ENCODE measurements at regions not wholly inside any gene's neighbourhood (a gene's known extent, or its start where the extent isn't known, plus 50 kb on each side); places are given as distances from the start of the nearest gene placed in this dataset.

DNA sequence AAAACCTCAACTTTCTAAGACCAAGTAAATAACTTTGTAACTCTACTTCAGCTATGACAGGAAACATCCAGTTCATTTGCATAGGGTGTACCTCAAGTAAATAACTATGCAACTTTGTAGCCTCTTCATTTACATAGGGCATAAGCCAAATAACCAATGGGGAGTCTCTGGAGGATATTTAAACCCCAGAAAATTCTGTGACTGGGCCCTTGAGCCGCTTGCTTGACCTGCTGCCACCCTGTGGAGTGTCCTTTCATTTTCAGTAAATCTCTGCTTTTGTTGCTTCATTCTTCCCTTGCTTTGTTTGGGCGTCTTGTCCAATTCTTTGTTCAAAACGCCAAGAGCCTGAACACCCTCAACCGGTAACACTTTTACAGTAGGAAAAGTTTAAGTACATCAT lies 1112.7 kb upstream of the NRXN1 start:
- H3K4me1 ChIP-seq, result no peaks in the 10 kb centered on the region
- H3K27me3 ChIP-seq, result no peaks in the 10 kb centered on the region
- no peak overlapping the region for H3K4me3 ChIP-seq
- H3K27ac ChIP-seq, result no peak overlapping the region
- no peaks in the 10 kb centered on the region for H3K36me3 ChIP-seq
- DNase-seq, result no peak
- H3K9me3 ChIP-seq, result no peaks in the 10 kb centered on the region
- TF ChIP-seq POLR2A (IDR thresholded peaks at IDR 0.05), result no peak
- TF ChIP-seq, protein P1, sequence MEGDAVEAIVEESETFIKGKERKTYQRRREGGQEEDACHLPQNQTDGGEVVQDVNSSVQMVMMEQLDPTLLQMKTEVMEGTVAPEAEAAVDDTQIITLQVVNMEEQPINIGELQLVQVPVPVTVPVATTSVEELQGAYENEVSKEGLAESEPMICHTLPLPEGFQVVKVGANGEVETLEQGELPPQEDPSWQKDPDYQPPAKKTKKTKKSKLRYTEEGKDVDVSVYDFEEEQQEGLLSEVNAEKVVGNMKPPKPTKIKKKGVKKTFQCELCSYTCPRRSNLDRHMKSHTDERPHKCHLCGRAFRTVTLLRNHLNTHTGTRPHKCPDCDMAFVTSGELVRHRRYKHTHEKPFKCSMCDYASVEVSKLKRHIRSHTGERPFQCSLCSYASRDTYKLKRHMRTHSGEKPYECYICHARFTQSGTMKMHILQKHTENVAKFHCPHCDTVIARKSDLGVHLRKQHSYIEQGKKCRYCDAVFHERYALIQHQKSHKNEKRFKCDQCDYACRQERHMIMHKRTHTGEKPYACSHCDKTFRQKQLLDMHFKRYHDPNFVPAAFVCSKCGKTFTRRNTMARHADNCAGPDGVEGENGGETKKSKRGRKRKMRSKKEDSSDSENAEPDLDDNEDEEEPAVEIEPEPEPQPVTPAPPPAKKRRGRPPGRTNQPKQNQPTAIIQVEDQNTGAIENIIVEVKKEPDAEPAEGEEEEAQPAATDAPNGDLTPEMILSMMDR (IDR thresholded peaks at IDR 0.05), result no peak

DNA sequence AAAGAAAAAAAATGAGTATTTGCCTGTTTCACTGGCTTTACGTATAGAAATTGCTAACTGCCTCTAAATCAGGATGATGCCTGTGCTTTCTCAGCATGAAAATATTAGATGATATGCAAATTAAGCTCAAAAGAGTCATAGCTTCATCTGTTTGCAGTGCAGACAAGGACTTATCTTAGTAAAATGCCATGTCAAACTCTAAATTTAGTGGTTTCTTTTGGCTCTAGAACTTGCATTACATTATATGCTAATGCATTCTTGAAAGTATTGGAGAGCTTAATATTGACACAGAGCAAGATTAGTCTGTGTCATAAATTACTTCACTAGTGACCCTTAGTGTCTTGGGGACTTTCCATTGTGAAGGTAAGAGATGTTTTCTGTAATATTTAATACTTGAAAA lies 1109.1 kb upstream of the NRXN1 start:
- TF ChIP-seq POLR2A (IDR thresholded peaks at IDR 0.05), result no peak
- TF ChIP-seq, protein P1 (IDR thresholded peaks at IDR 0.05), result no peak
- Histone ChIP-seq H3K36me3 (no peaks in the 10 kb centered on the region), H3K27me3 (no peaks in the 10 kb centered on the region), H3K4me3 (no peak overlapping the region), H3K9me3 (no peaks in the 10 kb centered on the region), H3K4me1 (no peaks in the 10 kb centered on the region), H3K27ac (no peak overlapping the region)
- DNase-seq, result no peak

DNA sequence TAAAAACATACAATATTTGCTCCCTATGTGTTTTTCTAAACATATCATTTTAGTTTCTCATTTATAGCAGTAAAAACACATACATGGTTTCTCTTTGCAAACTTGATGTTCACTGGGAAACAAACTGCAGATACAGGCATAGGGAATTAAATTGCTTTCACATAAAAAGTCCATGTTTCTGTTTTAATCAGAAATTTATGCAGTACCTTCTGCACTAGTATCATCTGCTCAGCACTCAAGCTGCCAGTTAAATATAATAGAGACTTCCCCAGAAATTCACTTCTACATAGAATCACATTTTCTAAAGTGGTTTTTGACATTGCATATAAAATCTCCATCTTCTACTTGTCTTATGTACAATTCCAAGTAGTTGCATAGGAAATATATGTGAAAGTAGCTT lies 1107.3 kb upstream of the NRXN1 start:
- no peaks in the 10 kb centered on the region for H3K9me3 ChIP-seq
- H3K4me1 ChIP-seq, result no peaks in the 10 kb centered on the region
- TF ChIP-seq, protein P1 (IDR thresholded peaks at IDR 0.05), result no peak
- TF ChIP-seq POLR2A (IDR thresholded peaks at IDR 0.05), result no peak
- H3K4me3 ChIP-seq, result no peak overlapping the region
- no peaks in the 10 kb centered on the region for H3K27me3 ChIP-seq
- no peak for DNase-seq
- no peaks in the 10 kb centered on the region for H3K36me3 ChIP-seq
- no peak overlapping the region for H3K27ac ChIP-seq

DNA sequence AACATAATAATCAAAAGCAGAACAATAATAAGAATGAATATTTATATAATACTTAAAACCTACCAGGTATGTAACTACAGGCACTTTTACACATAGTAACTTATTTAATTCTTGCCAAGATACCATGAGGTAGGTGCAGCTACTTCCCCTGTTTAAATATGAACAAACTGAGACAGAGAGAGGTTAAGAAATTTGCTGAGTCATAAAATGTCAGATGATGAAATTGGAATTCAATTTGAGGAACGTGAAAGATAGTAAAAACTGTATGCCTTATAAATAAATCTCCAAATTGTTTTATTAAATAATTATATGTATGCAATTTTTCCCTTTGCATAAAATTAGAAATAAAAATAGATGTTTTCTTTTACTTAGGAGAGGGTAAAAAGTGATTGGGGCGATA lies 1103.3 kb upstream of the NRXN1 start:
- H3K27me3 ChIP-seq, result no peaks in the 10 kb centered on the region
- no peak for DNase-seq
- no peak overlapping the region for H3K4me3 ChIP-seq
- no peaks in the 10 kb centered on the region for H3K4me1 ChIP-seq
- H3K27ac ChIP-seq, result no peak overlapping the region
- TF ChIP-seq, protein P1 (IDR thresholded peaks at IDR 0.05), result no peak
- TF ChIP-seq POLR2A (IDR thresholded peaks at IDR 0.05), result no peak
- no peaks in the 10 kb centered on the region for H3K9me3 ChIP-seq
- H3K36me3 ChIP-seq, result no peaks in the 10 kb centered on the region

DNA sequence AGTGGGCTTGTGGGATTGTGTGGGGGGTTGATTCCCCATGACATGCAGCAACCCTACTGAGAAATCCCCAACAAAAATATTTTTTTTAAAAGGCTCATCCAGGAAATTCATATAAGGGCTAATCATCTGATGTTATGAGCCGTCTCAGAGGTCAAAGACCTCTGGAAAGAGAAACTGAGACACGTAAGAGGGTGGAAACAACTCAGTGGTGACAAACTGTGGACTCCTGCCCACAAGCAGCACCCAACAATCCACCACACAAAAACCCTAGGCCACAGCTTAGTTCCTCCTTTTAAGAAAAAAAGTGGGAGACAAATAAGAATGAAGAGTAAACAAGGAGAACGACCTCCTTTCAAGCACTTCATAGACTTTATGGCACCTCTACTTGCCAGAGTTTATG lies 1096.1 kb upstream of the NRXN1 start:
- no peak for DNase-seq
- H3K4me1 ChIP-seq, result no peaks in the 10 kb centered on the region
- H3K36me3 ChIP-seq, result no peaks in the 10 kb centered on the region
- H3K27ac ChIP-seq, result no peak overlapping the region
- H3K27me3 ChIP-seq, result no peaks in the 10 kb centered on the region
- no peak for TF ChIP-seq POLR2A (IDR thresholded peaks at IDR 0.05)
- TF ChIP-seq, protein P1 (IDR thresholded peaks at IDR 0.05), result no peak
- no peak overlapping the region for H3K4me3 ChIP-seq
- H3K9me3 ChIP-seq, result no peaks in the 10 kb centered on the region

DNA sequence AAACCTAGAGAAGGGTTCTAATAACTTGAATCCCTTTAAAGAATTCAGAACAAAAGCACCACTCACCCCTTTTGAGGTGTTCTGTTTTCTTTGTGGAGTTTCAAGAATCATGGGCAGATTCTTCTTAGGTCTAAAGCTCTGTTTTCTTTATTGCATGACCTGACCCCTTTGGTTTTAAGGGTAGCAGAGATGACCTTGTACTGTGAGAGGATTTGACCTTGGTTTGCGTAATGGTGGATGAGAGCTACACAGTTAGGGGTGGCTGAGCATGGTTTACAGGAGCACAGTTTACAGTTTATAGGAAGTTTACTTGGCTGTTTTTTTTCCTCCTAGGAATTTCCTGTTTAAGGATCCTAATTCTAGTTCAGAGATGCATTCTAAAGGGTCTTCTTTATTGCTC lies 1095.6 kb upstream of the NRXN1 start:
- no peak for DNase-seq
- TF ChIP-seq POLR2A (IDR thresholded peaks at IDR 0.05), result no peak
- TF ChIP-seq, protein P1 (IDR thresholded peaks at IDR 0.05), result no peak
- Histone ChIP-seq H3K4me1 (no peaks in the 10 kb centered on the region), H3K9me3 (no peaks in the 10 kb centered on the region), H3K27me3 (no peaks in the 10 kb centered on the region), H3K4me3 (no peak overlapping the region), H3K36me3 (no peaks in the 10 kb centered on the region), H3K27ac (no peak overlapping the region)

Data from Peyer's patch (tissue), 4 donors.